ENCODE measurements at regions not wholly inside any gene's neighbourhood (a gene's known extent, or its start where the extent isn't known, plus 50 kb on each side); places are given as distances from the start of the nearest gene placed in this dataset.

- no peak overlapping the region for H3K4me3 ChIP-seq (replicated peaks in 1 of 2; ENCODE audit: low read depth in 2 of 2, low read length in 2 of 2)
- no peak for TF ChIP-seq CTCF (IDR thresholded peaks at IDR 0.05; ENCODE audit: low read depth, low read length)
- no peak for DNase-seq (ENCODE audit: low read depth in 2 of 2)
Observed at GRCh38 chr5:74100268-74100665, 474.3 kb downstream of the ARHGEF28 start.

GRCh38 chr5:74099538-74100267 lies 473.7 kb downstream of the ARHGEF28 start:
- no peak overlapping the region for H3K4me3 ChIP-seq (replicated peaks in 1 of 2; ENCODE audit: low read depth in 2 of 2, low read length in 2 of 2)
- TF ChIP-seq CTCF (IDR thresholded peaks at IDR 0.05; ENCODE audit: low read depth, low read length): no peak
- DNase-seq (ENCODE audit: low read depth in 2 of 2): no peak

GRCh38 chr5:74098941-74099340 lies 472.9 kb downstream of the ARHGEF28 start:
- H3K4me3 ChIP-seq (replicated peaks in 1 of 2; ENCODE audit: low read depth in 2 of 2, low read length in 2 of 2): no peak overlapping the region
- no peak for DNase-seq (ENCODE audit: low read depth in 2 of 2)
- TF ChIP-seq CTCF (IDR thresholded peaks at IDR 0.05; ENCODE audit: low read depth, low read length): no peak

- DNase-seq (ENCODE audit: low read depth in 2 of 2): no peak
- no peak overlapping the region for H3K4me3 ChIP-seq (replicated peaks in 1 of 2; ENCODE audit: low read depth in 2 of 2, low read length in 2 of 2)
- no peak for TF ChIP-seq CTCF (IDR thresholded peaks at IDR 0.05; ENCODE audit: low read depth, low read length)
Observed at GRCh38 chr5:74098456-74098855, 472.5 kb downstream of the ARHGEF28 start.

- DNase-seq (ENCODE audit: low read depth in 2 of 2): no peak
- no peak for TF ChIP-seq CTCF (IDR thresholded peaks at IDR 0.05; ENCODE audit: low read depth, low read length)
- H3K4me3 ChIP-seq (replicated peaks in 1 of 2; ENCODE audit: low read depth in 2 of 2, low read length in 2 of 2): no peak overlapping the region
Observed at GRCh38 chr5:74096325-74096724, 470.3 kb downstream of the ARHGEF28 start.

GRCh38 chr5:74095871-74096270 lies 469.9 kb downstream of the ARHGEF28 start:
- DNase-seq (ENCODE audit: low read depth in 2 of 2): peak; percentile 6 to 11
- no peak for TF ChIP-seq CTCF (IDR thresholded peaks at IDR 0.05; ENCODE audit: low read depth, low read length)
- no peak overlapping the region for H3K4me3 ChIP-seq (replicated peaks in 1 of 2; ENCODE audit: low read depth in 2 of 2, low read length in 2 of 2)

GRCh38 chr5:74094782-74095108 lies 468.7 kb downstream of the ARHGEF28 start:
- DNase-seq (ENCODE audit: low read depth in 2 of 2): no peak
- no peak overlapping the region for H3K4me3 ChIP-seq (replicated peaks in 1 of 2; ENCODE audit: low read depth in 2 of 2, low read length in 2 of 2)
- no peak for TF ChIP-seq CTCF (IDR thresholded peaks at IDR 0.05; ENCODE audit: low read depth, low read length)

Data from cardiac fibroblast (primary cell).